ENCODE measurements at regions not wholly inside any gene's neighbourhood (a gene's known extent, or its start where the extent isn't known, plus 50 kb on each side); places are given as distances from the start of the nearest gene placed in this dataset.

GRCh38 chr1:208419746-208420420 lies 175.7 kb upstream of the PLXNA2 start:
- no peak for DNase-seq (ENCODE audit: low read depth)

- no peak for DNase-seq (ENCODE audit: low read depth)
Measured at GRCh38 chr1:208420696-208421095, 176.5 kb upstream of the PLXNA2 start.

DNA sequence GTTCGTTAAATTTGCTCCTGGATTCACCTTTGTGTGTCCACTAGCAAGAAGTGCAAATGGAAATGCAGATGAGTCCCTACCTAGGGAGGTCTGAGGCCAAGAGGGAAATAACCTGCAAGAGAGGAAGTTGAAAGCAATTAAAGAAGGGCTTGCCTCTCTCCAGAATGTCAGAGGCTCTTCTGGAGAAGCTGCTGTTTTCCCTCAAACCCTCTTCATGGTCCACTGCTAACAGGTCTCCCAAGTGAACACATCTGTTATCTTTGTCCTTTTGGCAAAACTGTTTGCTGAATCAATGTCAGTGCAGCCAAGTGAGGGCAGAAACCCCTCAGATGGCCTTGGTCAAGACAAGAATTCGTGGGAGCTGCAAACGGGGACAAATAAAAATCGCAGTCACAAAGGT lies 177.3 kb upstream of the PLXNA2 start:
- DNase-seq (ENCODE audit: low read depth): no peak

DNA sequence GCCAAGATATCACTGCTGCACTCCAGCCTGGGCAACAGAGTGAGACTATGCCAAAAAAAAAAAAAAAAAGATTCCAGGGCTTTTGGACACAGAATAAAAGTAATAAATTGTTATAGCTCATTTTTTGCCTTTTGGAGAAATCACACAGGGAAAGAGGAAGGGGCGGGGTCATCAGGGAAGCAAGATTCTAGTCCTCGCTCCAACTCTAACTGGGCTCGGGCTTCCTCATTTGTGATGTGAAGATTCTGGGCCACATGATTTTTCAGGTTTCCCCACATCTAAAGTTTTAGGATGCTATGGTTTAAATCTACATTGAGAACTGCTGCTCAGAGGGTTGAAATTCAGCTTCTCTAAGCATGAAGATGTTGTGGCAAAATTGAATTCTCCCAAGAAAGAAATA lies 179.3 kb upstream of the PLXNA2 start:
- no peak for DNase-seq (ENCODE audit: low read depth)

DNA sequence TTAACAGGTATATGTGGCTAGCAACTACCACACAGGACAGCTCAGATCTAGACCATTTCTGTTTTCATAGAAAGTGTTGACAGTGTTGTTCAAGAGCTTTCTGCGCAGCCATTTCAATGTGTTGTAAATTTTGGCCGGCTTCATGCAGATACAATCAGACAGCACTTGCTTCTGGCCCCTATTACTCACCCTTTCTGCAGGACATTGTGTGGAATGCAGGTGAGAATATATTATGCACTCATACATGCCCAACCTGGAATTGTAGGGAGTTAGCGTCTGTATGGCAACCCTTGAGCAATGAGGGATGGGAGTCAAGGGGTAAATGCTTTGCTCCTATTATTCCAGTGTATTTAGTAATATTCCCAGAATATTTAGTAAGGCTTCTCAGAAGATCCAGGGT lies 180.9 kb upstream of the PLXNA2 start:
- no peak for DNase-seq (ENCODE audit: low read depth)

DNA sequence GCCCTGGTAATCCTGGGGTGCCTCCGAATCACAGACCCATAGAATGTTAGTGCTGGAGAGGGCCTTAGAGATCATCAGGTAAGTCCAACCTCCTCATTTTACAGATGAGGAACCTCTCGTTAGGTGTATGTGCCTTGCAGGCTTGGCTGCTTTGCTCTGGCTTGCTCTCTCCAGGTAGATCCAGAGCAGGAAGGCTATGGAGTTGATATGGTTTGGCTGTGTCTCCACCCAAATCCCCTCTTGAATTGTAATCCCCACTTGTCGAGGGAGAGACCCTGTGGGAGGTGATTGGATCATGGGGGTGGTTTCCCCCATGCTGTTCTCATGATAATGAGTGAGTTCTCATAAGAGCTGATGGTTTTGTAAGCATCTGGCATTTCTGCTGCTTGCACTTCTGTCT lies 186.0 kb upstream of the PLXNA2 start:
- DNase-seq (ENCODE audit: low read depth): no peak

DNA sequence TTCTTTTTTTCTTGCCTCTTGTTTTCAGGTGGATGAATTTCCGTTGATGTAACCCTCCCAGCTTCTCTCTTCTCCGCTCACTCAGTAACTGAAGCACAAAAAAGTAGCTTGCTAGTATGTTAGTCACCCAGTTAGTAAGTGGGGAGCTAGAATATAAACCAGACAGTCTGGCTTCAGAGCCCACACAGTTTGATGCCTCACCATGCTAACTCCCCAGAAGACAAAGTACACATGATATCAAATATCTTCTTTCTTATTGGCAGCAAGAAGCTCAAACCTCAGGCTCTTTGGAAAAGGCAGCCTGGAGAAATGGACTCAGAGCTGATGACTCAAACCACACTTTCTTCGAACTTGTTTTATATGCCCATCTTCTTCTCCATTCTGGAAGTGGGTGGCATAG lies 187.5 kb upstream of the PLXNA2 start:
- DNase-seq (ENCODE audit: low read depth): no peak

GRCh38 chr1:208432346-208432745 lies 188.2 kb upstream of the PLXNA2 start:
- DNase-seq (ENCODE audit: low read depth): no peak

- DNase-seq (ENCODE audit: low read depth): no peak
Measured at GRCh38 chr1:208433086-208433485, 188.9 kb upstream of the PLXNA2 start.

DNA sequence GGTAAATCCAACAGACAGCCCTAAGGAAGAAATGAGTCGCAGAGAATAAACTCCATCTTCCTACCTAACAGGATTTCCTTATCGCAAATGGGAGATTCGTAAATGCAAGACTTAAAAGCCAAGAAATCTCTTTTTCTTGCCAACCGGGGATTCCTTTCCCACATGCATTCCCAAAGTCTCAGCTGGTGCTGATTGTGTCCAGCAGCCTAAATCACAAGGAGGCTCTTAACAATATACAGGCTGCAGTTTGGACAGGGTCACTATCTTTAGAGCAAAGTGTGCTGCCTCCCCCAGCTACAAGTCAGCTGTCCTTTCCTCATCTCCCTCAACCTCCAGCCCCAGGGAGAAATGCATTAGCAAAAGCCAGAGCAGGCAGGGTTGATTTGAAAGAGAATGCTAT lies 189.8 kb upstream of the PLXNA2 start:
- no peak for DNase-seq (ENCODE audit: low read depth)

GRCh38 chr1:208437401-208437800 lies 193.2 kb upstream of the PLXNA2 start:
- no peak for DNase-seq (ENCODE audit: low read depth)

DNA sequence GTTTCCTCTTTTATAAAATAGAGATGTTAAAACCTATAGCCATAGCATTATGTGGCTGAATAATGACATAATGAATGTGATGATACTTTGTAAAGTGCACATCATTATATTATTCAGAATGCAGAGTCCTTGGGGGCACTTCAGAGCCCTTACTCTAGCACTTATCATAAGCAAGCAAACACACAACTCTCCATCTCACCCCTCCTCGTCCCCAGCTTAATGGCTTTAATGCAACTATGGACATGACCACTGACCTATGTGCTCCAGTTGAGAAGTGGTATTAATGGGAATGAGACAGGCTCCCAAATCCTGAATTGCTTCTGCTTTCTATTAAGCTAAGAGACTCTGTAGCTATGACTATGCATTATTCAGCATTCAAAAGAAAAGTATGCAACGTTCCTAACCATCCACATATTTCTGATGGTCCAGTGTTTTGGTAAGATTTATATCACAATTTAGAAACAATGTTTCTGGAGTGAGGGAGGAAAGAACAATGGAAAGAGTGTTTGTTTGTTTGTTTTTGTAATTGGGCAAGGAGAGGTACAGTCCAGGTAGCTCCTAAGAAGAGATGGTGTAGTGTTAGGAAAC lies 194.0 kb upstream of the PLXNA2 start:
- no peak for DNase-seq (ENCODE audit: low read depth)

DNA sequence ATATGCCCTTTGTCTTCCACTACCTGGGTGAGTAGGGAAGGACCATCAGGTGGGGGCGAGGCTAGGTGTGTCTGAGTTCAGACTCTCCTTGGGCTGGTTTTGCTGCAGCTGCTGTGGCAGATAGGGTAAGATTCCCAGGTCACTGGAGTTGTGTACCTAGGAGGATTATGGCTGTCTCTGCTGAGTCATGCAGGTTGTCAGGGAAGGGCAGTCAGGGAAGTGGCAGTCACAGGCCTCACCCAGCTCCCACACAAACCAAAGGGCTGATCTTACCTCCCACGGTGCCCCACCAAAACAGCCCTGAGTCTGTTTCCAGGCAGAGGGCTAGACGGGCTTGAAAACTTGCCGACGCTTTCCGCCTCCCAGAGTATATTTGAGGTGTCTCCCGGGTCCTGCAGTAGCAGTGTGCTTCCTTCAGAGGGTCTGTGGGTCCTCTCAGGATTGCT lies 201.6 kb upstream of the PLXNA2 start:
- DNase-seq (ENCODE audit: low read depth): no peak

DNA sequence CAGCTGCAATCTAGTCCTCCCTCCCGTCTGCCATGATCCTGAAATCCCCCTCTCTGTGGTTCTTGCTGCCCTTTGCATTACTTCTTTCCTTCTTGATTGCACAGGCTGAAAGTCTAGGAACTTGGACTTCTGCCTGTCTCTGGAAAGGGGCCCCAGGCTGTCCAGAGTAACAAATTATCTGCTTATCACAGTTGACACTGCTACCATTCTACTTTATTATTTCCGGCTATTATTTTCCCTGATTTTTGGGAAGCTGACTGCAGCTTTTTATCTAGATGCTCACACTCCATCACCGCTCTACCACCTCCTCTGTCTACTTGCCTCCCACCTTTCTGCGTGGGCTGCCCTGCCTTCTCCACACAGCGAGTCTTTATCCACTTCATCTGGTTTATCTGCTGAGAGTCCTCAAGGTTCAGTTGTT lies 202.1 kb upstream of the PLXNA2 start:
- no peak for DNase-seq (ENCODE audit: low read depth)

GRCh38 chr1:208448425-208448824 lies 204.2 kb upstream of the PLXNA2 start:
- no peak for DNase-seq (ENCODE audit: low read depth)

GRCh38 chr1:208449951-208450350 lies 205.8 kb upstream of the PLXNA2 start:
- DNase-seq (ENCODE audit: low read depth): no peak

GRCh38 chr1:208450958-208451357 lies 206.8 kb upstream of the PLXNA2 start:
- DNase-seq (ENCODE audit: low read depth): no peak

DNA sequence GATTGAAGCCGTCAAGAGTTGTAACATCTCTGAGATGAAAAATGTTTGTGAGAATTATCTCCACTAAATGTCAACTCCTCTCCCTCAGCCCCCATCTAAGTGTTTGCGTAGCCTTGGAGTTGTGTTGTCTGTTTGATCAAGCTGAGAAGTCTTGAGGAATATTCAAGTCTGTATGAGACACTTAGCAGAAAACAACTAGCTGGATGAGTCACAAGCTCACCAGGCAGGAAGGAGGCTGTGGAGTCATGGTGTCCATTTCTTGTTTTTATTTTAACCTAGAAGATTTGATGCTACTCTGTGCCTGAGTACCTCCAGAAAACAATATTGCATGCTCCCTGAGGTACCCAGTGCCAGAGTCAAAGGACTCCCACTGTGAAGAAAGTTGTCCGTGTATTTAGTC lies 211.6 kb upstream of the PLXNA2 start:
- no peak for DNase-seq (ENCODE audit: low read depth)

GRCh38 chr1:208456487-208456886 lies 212.3 kb upstream of the PLXNA2 start:
- DNase-seq (ENCODE audit: low read depth): no peak

DNA sequence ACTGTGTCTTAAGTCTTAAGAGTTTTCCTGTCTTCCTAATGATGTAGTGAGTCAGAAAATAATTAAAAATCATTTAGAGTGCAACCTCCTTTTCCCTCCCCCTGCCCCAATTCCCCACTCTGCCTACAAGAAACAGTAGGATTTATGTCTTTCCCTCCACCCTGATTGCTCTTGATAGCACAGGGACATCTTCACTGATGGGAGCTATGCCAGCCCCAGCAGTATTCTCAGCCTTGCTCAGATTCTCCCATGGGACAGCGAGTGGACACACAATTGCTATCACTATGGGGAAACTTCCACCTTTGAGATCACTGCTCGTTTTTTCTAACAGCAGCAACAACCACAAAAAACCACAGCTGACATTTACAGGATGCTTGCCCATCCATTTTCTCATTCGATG lies 216.6 kb upstream of the PLXNA2 start:
- DNase-seq (ENCODE audit: low read depth): no peak

DNA sequence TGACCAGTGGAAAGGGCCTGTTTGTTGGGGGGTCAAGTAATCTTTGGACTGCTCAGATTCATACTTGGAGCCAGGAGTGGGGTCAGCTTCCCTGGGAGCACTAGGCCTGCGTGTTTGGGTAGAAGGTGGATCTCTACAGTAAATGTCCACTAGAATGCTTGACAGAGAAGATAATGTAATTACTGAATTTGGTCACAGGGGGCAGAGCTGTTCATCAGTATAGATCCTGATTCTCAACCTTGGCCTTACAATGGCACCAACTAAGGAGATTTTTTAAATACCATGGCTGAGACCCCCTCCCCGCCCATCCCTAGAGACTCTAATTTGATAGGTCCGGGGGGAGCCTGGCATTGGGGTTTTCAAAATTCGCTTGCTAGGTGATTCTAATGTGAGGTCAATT lies 217.5 kb upstream of the PLXNA2 start:
- no peak for DNase-seq (ENCODE audit: low read depth)

GRCh38 chr1:208462761-208463160 lies 218.6 kb upstream of the PLXNA2 start:
- no peak for DNase-seq (ENCODE audit: low read depth)

DNA sequence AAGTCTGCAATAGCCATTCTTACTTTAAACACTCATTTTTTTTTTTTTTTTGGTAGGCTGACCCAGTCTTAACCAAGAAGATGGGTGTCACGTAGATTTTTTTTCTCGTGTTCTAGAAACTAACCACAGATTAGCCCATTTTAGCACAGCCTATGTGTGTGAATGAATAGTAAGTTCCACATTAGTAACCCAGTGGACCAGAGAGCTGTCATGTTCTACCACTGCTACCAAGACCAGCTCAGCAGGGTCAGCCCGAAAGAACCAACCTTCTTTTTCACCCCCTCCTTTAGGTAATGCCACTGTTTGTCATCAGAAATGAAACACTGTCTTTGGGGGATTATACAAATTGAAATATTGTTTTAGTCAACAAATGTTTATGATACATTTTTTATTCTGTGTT lies 221.1 kb upstream of the PLXNA2 start:
- DNase-seq (ENCODE audit: low read depth): no peak
